ENCODE measurements at regions not wholly inside any gene's neighbourhood (a gene's known extent, or its start where the extent isn't known, plus 50 kb on each side); places are given as distances from the start of the nearest gene placed in this dataset.

- TF ChIP-seq CTCF (IDR thresholded peaks at IDR 0.05) (no peak), POLR2A (IDR thresholded peaks at IDR 0.05) (no peak)
Observed at GRCh38 chr4:97404876-97405523, 738.3 kb downstream of the STPG2 start.
